Common myeloid progenitor, CD34-positive (primary cell): ENCODE measurements at regions not wholly inside any gene's neighbourhood (a gene's known extent, or its start where the extent isn't known, plus 50 kb on each side); places are given as distances from the start of the nearest gene placed in this dataset.
A peak's percentile ranks its signal among the peaks of the same experiment; 100 is the strongest.

Experiments used
- CTCF ChIA-PET: fragments of 350-600 bp; sonication (Branson Sonifier 250); formaldehyde crosslinking; loops from one replicate; lab custom pipeline; 2021; ENCODE audit warnings: antibody characterized with exemption; lab: Charles Lee
- POLR2A ChIA-PET: fragments of 350-600 bp; sonication (Branson Sonifier 250); formaldehyde crosslinking; loops from one replicate; lab custom pipeline; 2021; ENCODE audit warnings: antibody characterized with exemption; lab: Charles Lee
- DNase-seq, 3 donors: peaks; one replicate each; pipeline versions ENCODE4 v3.0.0 to v3.0.0-alpha.2; 2013
- H3K27ac ChIP-seq, 2 experiments: 1 replicate in 1 of 2; 2 replicates in 1 of 2; pipeline ENCODE4 v1.7.0; 2013; ENCODE audit warnings: inconsistent platforms in 2 of 2, low read length in 2 of 2, mild to moderate bottlenecking in 2 of 2, low read depth in 1 of 2, moderate library complexity in 1 of 2; ENCODE audit not compliant: severe bottlenecking in 2 of 2, insufficient read depth in 1 of 2, poor library complexity in 1 of 2
- H3K27me3 ChIP-seq, 5 experiments: replicated peaks in 2 of 5; 1 replicate in 3 of 5; 2 replicates in 2 of 5; pipeline versions ENCODE4 v1.6.1 to v1.7.0; 2013; ENCODE audit warnings: low read length in 4 of 5, mild to moderate bottlenecking in 2 of 5, moderate library complexity in 2 of 5, inconsistent platforms in 1 of 5; ENCODE audit not compliant: insufficient read depth in 5 of 5, control insufficient read depth in 4 of 5
- H3K36me3 ChIP-seq, 4 experiments: 1 replicate in 2 of 4; 2 replicates in 2 of 4; pipeline versions ENCODE4 v1.6.1 to v1.7.0; 2013; ENCODE audit warnings: low read length in 3 of 4, control low read depth in 1 of 4, mild to moderate bottlenecking in 1 of 4; ENCODE audit not compliant: control insufficient read depth in 4 of 4, insufficient read depth in 4 of 4
- H3K4me1 ChIP-seq, 4 experiments: 1 replicate in 3 of 4; 2 replicates in 1 of 4; pipeline versions ENCODE4 v1.6.1 to v1.7.1; 2013; ENCODE audit warnings: low read length in 3 of 4, mild to moderate bottlenecking in 3 of 4, control low read depth in 1 of 4, inconsistent platforms in 1 of 4, moderate library complexity in 1 of 4; ENCODE audit not compliant: control insufficient read depth in 4 of 4, insufficient read depth in 4 of 4; ENCODE audit errors: control extremely low read depth in 1 of 4
- H3K4me3 ChIP-seq, 7 experiments: 1 replicate in 4 of 7; 2 replicates in 3 of 7; pipeline versions ENCODE4 v1.5.1 to v1.7.0; 2013; ENCODE audit warnings: mild to moderate bottlenecking in 7 of 7, low read length in 6 of 7, moderate library complexity in 6 of 7, inconsistent platforms in 2 of 7, low read depth in 2 of 7, control low read depth in 1 of 7; ENCODE audit not compliant: insufficient read depth in 4 of 7, control insufficient read depth in 1 of 7; ENCODE audit errors: extremely low read depth in 1 of 7
- H3K9me3 ChIP-seq, 5 experiments: 1 replicate in 4 of 5; 2 replicates in 1 of 5; pipeline versions ENCODE4 v1.6.1 to v1.7.1; 2013; ENCODE audit warnings: low read length in 4 of 5, mild to moderate bottlenecking in 2 of 5, inconsistent platforms in 1 of 5, low read depth in 1 of 5, moderate library complexity in 1 of 5; ENCODE audit not compliant: control insufficient read depth in 4 of 5, insufficient read depth in 2 of 5; ENCODE audit errors: control extremely low read depth in 1 of 5
- WGBS: methylation state at CpG from one replicate; pipeline ENCODE4 v1.1.5; 2013; ENCODE audit not compliant: insufficient coverage; 5-methylcytosine and 5-hydroxymethylcytosine counted together

DNA sequence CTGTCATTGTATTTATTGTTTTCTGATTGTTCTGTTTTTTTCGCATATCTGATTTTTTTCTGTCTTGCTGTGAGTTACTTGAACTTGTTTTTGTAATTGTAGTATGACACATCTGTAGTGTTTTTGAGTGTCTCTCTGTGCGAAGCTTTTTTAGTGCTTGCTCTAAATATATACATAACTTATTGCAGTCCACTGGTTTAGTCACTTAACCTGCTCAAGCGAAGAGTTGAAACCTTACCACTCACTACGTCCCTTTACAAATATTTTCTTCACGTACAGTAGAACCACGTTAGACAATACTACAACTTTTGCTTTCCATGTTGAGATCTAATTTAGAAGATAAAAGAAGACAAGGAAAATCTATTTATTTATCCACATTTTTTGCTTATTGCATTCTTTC is 713.0 kb upstream of the GRM7 start:
- WGBS, result no CpG with 5 or more reads among the region's 6 CpGs
- H3K36me3 ChIP-seq, result no peaks in the 10 kb centered on the region
- POLR2A ChIA-PET, result no interaction called here
- DNase-seq, result no peak
- H3K4me3 ChIP-seq, result no peak overlapping the region
- H3K27ac ChIP-seq, result no peak overlapping the region
- CTCF ChIA-PET, result no interaction called here
- H3K9me3 ChIP-seq, result peaks cover 0 to 1% (median 0%) of the 10 kb centered on the region in 5 experiments
- H3K27me3 ChIP-seq, result no peaks in the 10 kb centered on the region
- H3K4me1 ChIP-seq, result peaks cover 0 to 4% (median 0%) of the 10 kb centered on the region in 4 experiments

DNA sequence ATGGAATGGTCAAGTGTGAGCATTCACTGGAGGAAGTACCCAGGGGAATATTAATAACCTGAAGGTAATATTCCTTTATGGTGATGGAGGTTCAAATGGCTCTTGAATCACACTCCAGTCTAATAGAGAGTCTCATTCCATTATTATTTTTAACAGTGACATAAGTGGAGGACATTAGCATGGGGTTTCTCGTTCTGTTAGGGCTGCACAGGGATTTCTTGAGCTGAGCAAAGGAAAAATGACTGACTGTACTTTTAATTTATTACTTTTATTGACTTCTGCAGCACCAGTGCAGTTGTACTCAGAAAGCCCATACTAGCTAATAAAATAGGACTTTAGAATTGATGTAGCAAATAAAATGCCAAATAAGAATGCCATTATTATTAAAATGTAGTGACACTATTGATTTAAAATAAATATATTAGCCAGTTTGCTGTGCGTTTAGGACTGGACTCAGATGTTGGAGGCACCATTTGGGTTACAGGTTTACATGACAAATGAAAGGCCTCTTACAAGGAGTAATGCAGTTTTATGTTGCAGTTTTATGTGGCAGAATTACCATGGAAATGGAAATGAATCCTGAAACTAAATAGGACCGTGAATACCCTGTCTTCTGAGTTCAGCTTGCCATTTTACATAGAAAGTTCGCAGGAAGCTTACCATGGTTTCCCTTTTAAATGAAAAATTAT is 705.1 kb upstream of the GRM7 start:
- DNase-seq, result no peak
- CTCF ChIA-PET, result no interaction called here
- Histone ChIP-seq H3K9me3 (peaks cover 0 to 1% (median 0%) of the 10 kb centered on the region in 5 experiments), H3K4me1 (no peaks in the 10 kb centered on the region), H3K27ac (no peak overlapping the region), H3K27me3 (no peaks in the 10 kb centered on the region), H3K4me3 (no peak overlapping the region), H3K36me3 (no peaks in the 10 kb centered on the region)
- POLR2A ChIA-PET, result no interaction called here
- whole genome bisulfite sequencing, result 80% methylated on average over 1 of the region's 4 CpGs

DNA sequence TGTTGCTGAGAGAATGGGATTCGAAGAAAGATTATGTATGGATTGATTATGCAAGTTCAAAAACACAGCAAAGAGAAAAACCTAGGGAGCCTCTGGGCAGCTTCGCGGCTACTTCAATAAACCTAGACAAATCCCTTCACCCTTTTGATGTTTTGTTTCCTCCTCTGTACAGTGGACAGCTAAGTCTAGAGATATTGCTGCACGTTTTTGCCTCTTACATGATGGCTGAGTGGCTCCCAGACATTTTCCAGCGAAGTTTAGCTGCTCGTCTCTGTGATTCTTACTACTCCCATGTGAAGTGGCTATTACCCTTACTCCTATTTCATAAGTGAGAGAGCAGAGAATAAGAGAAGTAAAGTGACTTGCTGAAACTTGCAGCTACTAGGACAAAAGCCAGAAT is 695.0 kb upstream of the GRM7 start:
- WGBS, result 96% methylated on average over 3 of the region's 6 CpGs

DNA sequence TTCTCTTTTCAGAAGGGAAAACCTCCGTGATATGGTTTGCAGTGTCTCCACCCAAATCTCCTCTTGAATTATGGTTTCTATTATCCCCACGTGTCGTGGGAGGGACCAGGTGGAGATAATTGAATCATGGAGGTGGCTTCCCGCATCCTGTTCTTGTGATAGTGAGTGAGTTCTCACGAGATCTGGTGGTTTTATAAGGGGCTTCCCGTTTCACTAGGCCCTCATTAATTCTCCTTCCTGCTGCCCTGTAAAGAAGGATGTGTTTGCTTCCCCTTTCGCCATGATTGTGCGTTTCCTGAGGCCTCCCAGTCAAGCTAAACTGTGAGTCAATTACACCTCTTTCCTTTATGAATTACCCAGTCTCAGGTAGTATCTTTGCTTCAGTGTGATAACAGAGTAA is 692.7 kb upstream of the GRM7 start:
- DNase-seq, result peak; percentile 26 to 81 (median 76)
- Histone ChIP-seq H3K27me3 (no peaks in the 10 kb centered on the region), H3K9me3 (peaks cover 0 to 10% (median 1%) of the 10 kb centered on the region in 5 experiments), H3K36me3 (no peaks in the 10 kb centered on the region), H3K27ac (no peak overlapping the region), H3K4me3 (peak overlapping the region in 1 of 7 experiments; percentile 33), H3K4me1 (peaks cover 0 to 7% (median 3%) of the 10 kb centered on the region in 4 experiments)
- WGBS, result 26% methylated on average over 6 of the region's 8 CpGs
- POLR2A ChIA-PET, result no interaction called here
- CTCF ChIA-PET, result interaction anchor here (1.1 kb wide), 1 partner anchor 11 kb away, joined by 3 read pairs; no protein-coding TSS in a partner anchor

More for the DNA sequence above, 695.0 kb upstream of the GRM7 start:
- Histone ChIP-seq H3K4me3 (no peak overlapping the region), H3K27me3 (no peaks in the 10 kb centered on the region), H3K4me1 (peaks cover 0 to 7% (median 3%) of the 10 kb centered on the region in 4 experiments), H3K36me3 (no peaks in the 10 kb centered on the region), H3K9me3 (peaks cover 0 to 10% (median 1%) of the 10 kb centered on the region in 5 experiments), H3K27ac (no peak overlapping the region)
- POLR2A ChIA-PET, result no interaction called here
- CTCF ChIA-PET, result no interaction called here
- no peak for DNase-seq

GRCh38 chr3:6172871-6173642 is 687.9 kb upstream of the GRM7 start:
- no peak overlapping the region for H3K27ac ChIP-seq
- WGBS, result no CpG with 5 or more reads among the region's 6 CpGs
- no peaks in the 10 kb centered on the region for H3K27me3 ChIP-seq
- ChIA-PET CTCF (no interaction called here), POLR2A (no interaction called here)
- no peaks in the 10 kb centered on the region for H3K36me3 ChIP-seq
- DNase-seq, result no peak
- no peak overlapping the region for H3K4me3 ChIP-seq
- H3K9me3 ChIP-seq, result peaks cover 0 to 3% (median 0%) of the 10 kb centered on the region in 5 experiments
- H3K4me1 ChIP-seq, result peaks cover 0 to 7% (median 3%) of the 10 kb centered on the region in 4 experiments

GRCh38 chr3:6177417-6177816 is 683.5 kb upstream of the GRM7 start:
- Histone ChIP-seq H3K36me3 (no peaks in the 10 kb centered on the region), H3K4me3 (no peak overlapping the region), H3K9me3 (no peaks in the 10 kb centered on the region), H3K27ac (no peak overlapping the region), H3K4me1 (no peaks in the 10 kb centered on the region), H3K27me3 (no peaks in the 10 kb centered on the region)
- no peak for DNase-seq
- POLR2A ChIA-PET, result no interaction called here
- CTCF ChIA-PET, result no interaction called here
- WGBS, result 100% methylated on average over 1 of the region's 1 CpG

- CTCF ChIA-PET, result interaction anchor here (1.5 kb wide), 1 partner anchor 11 kb away, joined by 3 read pairs; no protein-coding TSS in a partner anchor
- Histone ChIP-seq H3K9me3 (no peaks in the 10 kb centered on the region), H3K36me3 (no peaks in the 10 kb centered on the region), H3K27ac (no peak overlapping the region), H3K4me1 (no peaks in the 10 kb centered on the region), H3K4me3 (no peak overlapping the region), H3K27me3 (no peaks in the 10 kb centered on the region)
- WGBS, result 100% methylated on average over 2 of the region's 3 CpGs
- DNase-seq, result no peak
- POLR2A ChIA-PET, result no interaction called here
These were observed 681.2 kb upstream of the GRM7 start for GRCh38 chr3:6179761-6180160.
